ENCODE measurements at regions not wholly inside any gene's neighbourhood (a gene's known extent, or its start where the extent isn't known, plus 50 kb on each side); places are given as distances from the start of the nearest gene placed in this dataset.
"Not testable (repeated sequence)": the region's sequence is repeated elsewhere in the genome, so short reads cannot be mapped to it uniquely, and the experiment has no call there.

DNA sequence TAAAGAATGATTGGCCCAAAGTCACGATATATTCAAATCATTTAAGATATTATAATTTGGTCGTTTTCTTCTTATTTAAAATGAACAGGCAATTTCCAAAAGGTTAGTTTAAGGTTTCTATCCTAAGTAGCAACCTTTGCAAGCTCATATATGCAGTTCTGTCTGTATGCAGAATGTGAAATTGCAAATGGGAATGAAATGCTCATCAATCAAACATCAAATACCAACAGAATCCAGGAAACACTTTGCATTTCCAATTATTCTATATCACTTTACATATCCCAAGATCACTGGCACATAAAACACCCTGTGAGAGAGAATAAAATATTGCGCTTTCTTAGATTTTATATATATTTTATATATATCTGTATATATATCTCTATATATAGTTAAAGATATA, 237.3 kb downstream of the NRIP1 start:
- DNase-seq (ENCODE audit: extremely low read depth in 1 of 2, low read depth in 1 of 2): no peak

DNA sequence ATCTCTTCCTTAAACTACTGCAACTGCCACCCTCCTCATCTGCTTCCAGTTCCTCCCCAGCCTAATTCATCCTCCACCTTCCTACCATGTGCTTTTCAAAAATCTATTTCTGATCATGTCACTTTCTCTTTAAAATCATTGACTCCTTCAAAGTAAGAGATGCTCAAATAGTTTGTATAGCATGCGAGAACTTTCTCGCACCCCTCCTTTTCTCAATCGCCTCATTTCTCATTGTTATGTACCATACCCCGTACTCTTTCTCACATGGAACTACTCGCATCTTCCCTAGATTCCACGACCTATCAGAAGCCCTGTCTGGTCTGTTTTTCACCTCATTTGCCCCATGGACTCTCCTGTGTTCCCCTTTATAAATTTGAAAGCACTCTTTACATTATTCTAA, 238.2 kb downstream of the NRIP1 start:
- DNase-seq (ENCODE audit: extremely low read depth in 1 of 2, low read depth in 1 of 2): no peak

DNA sequence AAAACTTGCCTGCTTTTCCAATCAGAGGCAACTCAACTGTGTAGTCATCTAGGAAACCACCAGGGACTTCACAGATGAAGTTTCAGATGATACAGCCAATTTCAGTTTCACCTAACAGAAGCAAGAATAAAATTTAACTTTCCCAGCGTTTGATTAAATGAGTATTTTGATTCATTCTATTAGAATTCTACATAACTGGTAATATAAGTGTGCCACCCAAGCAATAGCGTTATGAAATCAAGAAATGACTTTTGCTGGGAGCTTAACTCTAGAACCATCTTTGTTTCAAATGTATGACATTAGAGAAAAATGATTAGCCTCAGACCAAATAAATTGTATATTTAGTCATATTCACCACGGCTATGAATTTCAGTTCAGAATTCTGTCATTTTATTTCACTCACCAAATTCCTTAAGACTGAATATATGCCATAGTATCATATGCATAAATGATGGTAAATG, 239.3 kb downstream of the NRIP1 start:
- no peak for DNase-seq (ENCODE audit: extremely low read depth in 1 of 2, low read depth in 1 of 2)

DNA sequence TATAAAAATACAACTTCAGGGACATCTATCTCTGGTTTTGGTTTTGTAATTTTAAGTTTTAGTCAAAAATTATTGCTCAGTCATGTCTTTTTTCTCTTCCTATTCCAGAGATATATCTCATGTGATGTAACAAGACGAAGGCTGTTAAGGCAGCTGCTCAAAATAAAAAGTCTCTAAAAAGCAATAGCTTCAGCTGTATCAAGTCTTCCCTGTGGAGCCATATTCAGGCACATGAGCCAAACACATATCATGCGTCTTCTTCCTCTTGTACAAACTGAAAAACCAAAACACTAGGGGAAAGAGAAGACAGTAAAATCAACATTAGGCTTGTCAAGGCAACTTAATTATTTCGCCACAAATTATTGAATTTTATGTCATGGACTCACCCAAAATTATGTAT, 240.7 kb downstream of the NRIP1 start:
- DNase-seq (ENCODE audit: extremely low read depth in 1 of 2, low read depth in 1 of 2): no peak

DNA sequence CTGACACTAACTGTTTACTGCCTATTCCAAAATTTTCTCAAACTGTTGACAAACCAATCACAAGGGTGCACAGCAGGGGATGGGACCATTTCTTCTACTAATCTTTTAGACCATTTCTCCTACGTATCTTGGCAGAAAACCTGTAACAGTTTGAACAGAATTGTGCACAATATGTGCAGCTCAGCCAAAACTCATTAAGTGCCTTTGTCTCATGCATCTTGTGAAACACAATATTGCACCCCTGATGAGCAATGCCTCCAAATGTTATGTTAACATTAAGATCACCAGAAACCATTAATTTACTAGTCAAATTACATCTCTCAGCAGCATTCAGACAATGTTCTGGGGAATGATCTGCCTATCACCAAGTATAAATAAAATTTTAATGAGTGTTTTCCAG, 247.5 kb downstream of the NRIP1 start:
- no peak for DNase-seq (ENCODE audit: extremely low read depth in 1 of 2, low read depth in 1 of 2)

DNA sequence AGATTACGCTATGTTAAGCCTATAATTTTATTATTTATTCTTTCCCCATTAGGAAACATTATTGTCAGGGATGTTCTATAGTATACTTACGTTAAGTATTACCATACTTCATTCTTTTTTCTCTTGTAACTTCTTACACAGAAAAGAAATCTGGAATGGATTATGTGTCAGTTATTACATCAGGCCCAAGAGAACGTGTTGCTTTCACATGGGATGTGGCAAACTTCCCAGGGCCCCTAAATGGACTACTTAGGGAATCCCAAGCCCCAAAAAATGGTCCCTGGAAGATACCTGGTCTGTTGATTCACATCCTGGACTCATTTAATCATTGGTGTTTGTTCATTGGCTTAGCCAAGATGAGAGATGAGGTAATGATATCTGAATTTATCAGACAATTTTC, 249.8 kb downstream of the NRIP1 start:
- no peak for DNase-seq (ENCODE audit: extremely low read depth in 1 of 2, low read depth in 1 of 2)

DNA sequence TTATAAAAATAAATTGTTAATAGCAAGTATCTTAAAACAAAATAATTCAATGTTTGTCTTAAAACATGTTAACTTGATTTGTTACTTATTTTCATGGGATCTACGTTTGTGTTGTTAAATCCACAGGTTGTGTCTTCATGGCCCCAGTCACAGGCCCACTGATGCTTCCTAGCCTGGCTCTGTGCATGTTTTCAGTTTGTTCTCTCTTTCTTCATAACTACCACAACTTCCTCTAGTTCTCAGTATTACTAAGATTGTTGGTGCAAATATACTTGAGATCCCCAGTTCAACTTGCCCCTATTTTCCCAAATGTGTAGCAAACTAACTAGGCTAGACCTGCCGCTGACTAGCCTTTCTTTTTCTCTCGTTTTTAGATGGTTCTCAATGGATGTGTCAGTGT, 250.5 kb downstream of the NRIP1 start:
- no peak for DNase-seq (ENCODE audit: extremely low read depth in 1 of 2, low read depth in 1 of 2)

DNA sequence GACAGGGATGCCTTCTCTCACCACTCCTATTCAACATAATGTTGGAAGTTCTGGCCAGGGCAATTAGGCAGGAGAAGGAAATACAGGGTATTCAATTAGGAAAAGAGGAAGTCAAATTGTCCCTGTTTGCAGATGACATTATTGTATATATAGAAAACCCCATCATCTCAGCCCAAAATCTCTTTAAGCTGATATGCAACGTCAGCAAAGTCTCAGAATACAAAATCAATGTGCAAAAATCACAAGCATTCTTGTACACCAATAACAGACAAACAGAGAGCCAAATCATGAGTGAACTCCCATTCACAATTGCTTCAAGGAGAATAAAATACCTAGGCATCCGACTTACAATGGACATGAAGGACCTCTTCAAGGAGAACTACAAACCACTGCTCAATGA, 258.1 kb upstream of the SAMSN1 start:
- DNase-seq (ENCODE audit: extremely low read depth in 1 of 2, low read depth in 1 of 2): not testable (repeated sequence)

DNA sequence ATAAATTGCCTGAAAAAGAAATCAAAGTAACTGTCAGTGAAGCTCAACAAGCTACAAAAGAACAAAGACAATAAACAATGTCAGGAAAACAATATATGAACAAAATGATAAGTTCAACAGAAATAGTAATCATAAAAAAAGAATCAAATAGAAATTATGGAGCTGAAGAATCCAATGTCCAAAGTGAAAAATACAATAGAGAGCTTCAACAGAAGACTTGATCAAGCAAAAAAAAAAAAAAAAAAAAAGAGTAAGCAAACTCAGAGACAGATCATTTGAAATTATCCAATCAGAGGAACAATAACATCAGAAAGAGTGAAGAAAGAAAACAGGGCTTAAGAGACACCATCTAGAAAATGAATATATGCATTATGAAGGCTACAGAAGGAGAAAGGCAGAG, 251.4 kb upstream of the SAMSN1 start:
- DNase-seq (ENCODE audit: extremely low read depth in 1 of 2, low read depth in 1 of 2): no peak

DNA sequence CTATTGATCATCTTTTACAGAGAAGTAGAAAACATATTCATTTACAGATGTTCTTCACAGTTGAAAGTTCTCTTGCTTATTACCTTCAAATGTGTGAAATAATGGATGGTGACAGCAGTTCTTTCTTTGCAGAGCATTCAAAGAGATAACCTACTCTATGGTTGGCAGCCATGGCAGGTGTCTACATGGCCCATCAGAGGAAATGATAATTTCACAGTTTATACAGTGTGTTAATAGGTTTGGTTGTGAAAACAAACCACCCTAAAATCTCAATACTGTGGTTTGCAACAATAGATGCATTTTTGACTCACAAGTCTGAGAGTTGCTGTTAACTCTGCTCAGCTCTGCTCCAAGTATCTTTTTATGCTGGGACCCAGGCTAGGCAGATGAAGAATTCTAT, 241.2 kb upstream of the SAMSN1 start:
- no peak for DNase-seq (ENCODE audit: extremely low read depth in 1 of 2, low read depth in 1 of 2)

DNA sequence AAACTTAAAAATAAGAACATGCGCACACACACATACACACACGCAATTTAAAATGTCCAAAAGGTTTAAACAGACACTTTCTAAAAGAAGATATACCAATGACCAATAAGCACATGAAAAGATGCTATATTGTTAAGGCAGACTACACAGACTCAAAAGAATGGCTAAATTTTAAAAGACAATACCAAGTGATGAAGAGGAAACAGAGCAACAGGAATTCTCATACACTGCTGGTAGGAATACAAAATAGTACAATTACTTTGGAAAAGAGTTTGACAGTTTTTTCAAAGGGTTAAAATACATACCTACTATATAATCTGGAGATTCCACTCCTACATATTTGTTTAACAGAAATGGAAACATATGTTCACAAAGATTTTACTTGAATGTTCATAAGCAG, 239.6 kb upstream of the SAMSN1 start:
- DNase-seq (ENCODE audit: extremely low read depth in 1 of 2, low read depth in 1 of 2): no peak

DNA sequence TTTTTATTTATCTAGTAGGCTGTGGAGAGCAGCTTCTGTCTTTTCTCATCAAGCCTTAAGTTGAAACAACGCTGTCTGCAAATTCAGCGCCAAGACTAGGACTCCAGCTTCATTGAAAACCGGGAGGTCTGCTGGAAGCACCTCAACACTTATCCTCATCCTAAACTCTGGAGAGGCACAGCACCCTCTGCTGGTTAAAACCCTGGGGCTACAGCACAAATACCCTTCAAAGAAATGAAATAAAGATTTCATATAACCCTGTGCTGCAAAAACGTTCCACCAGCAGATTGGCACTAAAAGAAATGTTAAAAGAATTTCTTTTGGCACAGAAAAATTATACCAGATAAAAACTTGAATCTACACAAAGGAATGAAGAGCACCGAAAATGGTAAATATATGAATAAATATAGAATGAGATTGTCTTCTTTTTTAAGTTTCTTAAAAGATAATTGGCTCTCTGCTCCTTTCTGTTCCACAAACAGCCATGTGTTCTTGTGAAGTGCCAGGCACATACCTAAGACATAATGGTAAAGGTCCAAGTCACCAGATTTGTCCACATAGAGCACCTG, 227.7 kb upstream of the SAMSN1 start:
- DNase-seq (ENCODE audit: extremely low read depth in 1 of 2, low read depth in 1 of 2): peak in 1 of 2 donors; percentile 18

DNA sequence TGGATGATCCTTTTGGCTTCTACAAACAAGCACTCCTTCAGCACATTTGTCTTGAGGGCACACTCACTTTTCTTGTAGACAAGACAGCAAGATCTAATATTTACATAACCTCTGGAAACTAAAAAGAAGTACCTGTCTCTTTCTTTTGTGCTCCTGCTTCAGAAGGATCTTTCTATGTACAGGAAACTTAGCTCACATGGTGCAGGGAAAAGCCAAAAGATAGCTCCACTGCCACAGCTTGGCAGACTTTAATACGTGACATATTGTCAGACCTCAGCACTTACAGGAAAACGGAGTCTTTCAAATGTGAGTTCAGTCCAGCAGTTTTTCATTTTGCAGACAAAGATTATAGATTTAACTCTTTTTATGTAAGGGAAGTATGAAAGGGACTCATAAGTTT, 225.5 kb upstream of the SAMSN1 start:
- DNase-seq (ENCODE audit: extremely low read depth in 1 of 2, low read depth in 1 of 2): no peak

DNA sequence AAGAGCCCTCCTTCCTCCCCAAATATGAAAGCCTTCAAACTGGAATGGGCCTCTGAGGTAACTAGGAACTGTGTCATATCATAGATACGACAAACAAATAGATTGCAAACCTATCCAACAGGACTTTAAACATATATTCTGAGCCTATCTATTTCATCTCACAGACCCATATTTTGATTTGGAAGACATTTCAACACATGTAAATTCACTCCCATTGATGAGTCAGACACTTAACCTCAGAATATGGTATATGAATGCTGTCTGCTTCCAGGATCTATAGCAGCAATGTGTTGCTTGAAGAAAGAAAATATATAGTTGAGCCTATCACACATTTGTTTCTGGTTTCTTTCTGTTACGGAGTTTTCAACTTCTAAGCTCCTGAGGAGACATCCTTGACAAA, 221.9 kb upstream of the SAMSN1 start:
- no peak for DNase-seq (ENCODE audit: extremely low read depth in 1 of 2, low read depth in 1 of 2)

DNA sequence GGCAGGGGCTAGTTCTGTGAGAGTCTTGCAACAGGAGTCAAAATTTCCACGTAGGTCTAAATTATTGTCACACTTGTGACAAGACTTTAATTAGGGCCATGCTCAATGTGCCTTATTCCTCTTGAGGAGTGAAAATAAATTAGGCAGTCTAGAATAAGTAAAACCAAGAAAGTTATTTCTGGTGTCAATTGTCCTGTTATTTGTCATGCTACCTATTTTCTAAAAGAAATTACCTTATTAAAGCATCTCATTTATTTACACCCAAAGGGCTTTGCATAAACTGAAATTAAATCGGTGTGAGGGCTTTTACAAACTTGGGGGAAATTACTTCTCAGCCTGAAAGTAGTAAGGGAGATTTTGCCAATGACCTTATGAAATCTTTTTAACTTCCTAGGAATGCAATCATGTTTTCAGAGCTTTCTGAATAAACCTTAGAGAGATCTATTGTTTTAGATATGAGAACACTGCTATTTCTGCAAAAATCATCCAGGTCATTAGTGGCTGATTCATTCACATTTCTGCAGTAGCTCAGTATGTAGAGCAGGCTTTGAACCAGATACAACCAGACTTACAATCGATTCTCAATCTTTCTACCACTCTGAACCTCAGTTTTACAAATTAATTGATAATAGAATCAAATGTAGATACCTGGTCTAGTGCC, 221.2 kb upstream of the SAMSN1 start:
- no peak for DNase-seq (ENCODE audit: extremely low read depth in 1 of 2, low read depth in 1 of 2)

DNA sequence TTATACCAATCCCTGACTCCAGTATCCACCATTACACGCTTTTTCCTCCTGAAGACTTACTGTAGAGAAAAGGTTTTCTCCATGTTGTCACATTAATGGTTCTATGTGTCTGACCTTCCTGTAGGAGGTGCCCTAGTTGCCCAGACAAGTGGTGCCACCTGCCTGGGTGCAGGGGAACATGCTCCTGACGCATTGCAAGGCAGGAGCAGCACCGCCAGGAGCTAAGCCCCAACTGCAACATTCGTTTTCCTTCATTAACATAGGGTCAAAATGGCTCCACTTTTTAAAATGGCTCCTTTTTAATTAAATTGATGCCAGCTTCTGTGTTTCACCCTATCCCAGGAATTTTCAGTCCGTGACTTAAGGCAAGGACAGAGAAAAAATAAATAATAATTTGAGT, 220.1 kb upstream of the SAMSN1 start:
- DNase-seq (ENCODE audit: extremely low read depth in 1 of 2, low read depth in 1 of 2): no peak

DNA sequence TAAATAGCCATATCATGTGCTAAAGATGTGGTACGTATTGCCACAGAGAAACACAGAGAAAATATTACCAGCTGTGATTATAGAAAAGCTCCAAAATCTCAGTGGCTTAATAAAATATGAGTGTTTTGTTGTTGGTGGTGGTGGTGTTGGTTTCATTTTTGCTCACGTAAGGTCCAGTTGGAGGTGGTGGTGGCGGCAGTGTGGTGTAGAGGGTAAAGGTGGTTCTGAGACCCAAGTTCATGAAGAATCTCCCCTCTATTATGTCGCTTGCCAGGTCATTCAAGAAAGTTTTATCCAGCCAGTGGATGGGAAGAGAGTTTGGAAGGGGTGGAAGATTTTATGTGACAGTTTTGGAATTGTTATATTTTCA, 217.6 kb upstream of the SAMSN1 start:
- DNase-seq (ENCODE audit: extremely low read depth in 1 of 2, low read depth in 1 of 2): no peak

DNA sequence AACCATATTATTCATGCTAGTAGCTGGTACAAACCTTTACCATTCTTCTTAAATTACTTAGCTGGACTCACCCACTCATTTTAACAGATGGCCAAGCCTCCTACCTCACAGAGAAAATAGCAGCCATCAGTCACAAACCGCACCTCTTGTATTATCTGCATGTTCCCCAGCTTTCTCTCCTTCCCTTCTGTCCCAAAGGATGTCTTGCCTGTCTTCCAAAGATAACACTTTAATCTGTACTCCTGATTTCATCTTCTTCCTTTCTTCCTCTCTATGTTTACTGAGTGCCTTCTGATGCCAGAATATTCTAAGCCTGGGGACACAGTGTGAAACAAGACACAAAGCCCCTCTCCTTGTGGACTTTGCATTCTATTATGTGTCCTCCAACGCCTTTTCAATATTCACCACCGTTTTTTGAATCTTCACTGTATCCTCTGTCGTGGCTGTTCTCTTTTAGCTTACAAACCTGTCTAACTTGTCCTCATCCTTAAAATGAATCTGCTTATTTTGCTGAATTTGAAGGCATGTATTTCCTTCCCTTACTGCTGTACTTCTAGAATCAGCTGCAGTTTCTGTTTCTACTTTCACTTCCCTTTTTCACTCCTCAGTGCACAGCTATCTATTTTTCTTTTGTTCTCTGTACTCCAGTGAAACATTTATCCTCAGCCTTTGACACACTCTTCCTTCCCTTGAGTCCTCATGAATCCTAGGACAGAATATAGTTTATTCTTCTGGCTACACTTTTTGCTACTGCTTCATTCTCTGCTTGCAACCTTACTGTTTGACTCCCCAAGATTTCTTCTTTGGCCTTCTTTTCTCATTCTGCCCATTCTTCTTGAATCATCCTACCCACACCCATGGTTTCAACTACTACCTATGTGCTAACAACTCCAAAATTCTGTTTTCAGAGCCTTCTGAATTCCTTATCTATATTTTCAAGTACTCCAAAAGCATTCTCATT, 216.9 kb upstream of the SAMSN1 start:
- DNase-seq (ENCODE audit: extremely low read depth in 1 of 2, low read depth in 1 of 2): no peak

DNA sequence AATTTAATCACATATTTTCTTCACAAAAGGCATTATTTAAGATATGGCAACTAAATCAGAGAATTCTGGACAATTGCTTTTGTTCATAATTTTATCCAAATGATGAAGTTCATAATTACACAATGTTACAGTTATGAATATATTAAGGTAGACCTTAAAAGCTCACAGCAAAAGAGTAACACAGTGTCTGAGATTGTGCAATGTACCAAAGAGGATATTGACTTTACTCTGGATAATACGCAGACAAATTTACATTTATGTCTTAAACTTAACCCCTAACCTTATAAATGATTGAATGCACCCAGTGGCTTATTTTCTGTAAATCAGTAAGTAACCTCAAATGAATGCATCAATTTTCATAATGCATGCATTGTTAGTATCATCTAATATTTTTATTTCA, 216.2 kb upstream of the SAMSN1 start:
- no peak for DNase-seq (ENCODE audit: extremely low read depth in 1 of 2, low read depth in 1 of 2)

DNA sequence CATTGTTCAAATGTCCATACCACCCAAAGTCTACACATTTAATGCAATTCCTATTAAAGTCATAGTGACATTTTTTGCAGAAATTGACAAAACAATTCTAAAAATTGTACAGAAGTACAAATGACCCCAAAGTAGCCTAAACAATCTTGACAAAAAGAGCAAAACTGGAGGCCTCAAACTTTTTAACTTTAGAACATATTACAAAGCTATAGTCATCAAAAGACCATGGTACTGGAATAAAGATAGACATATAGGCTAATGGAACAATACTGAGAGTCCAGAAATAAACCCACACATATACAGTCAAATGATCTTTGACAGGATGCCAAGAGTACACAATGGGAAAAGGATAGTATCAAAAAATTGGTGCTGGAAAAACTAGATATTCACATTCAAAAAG, 213.2 kb upstream of the SAMSN1 start:
- no peak for DNase-seq (ENCODE audit: extremely low read depth in 1 of 2, low read depth in 1 of 2)

DNA sequence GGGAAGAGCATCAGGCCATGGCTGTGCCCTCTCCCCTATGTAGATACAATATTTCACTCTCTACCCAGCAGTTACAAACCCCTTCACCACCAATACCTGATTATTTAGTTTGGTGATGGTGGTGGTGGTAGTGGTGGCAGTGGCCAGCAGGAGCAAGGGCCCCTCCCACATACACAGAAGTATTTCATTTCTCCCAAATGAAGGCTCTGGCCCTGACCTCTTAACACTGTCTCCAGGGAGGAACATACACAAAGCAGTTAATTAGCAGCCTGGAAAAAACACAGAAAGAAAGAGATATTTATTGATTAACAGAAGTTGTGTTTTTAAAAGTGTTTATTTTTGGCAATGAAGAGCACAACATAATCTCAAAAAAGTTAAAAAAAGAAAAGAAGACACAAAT, 212.7 kb upstream of the SAMSN1 start:
- DNase-seq (ENCODE audit: extremely low read depth in 1 of 2, low read depth in 1 of 2): no peak
